PC-3 (cell line): ENCODE measurements at regions not wholly inside any gene's neighbourhood (a gene's known extent, or its start where the extent isn't known, plus 50 kb on each side); places are given as distances from the start of the nearest gene placed in this dataset.

Experiments used
- CTCF ChIP-seq: fragments of 300-600 bp; sonication (generic); conservative IDR thresholded peaks from 2 replicates; pipeline ENCODE4 v1.5.1; 2017; ENCODE audit warnings: antibody characterized with exemption, low read depth, mild to moderate bottlenecking, low read length
- EZH2 ChIP-seq: fragments of 300-600 bp; sonication (generic); IDR thresholded peaks from one replicate; pipeline ENCODE4 v1.6.1; 2017; ENCODE audit warnings: antibody characterized with exemption, mild to moderate bottlenecking, low read length; ENCODE audit not compliant: unreplicated experiment

GRCh38 chr1:9465640-9466039 lies 73.6 kb upstream of the SLC25A33 start:
- no peak for TF ChIP-seq CTCF
- no peak for TF ChIP-seq EZH2
